GM12878 (cell line): ENCODE measurements at regions not wholly inside any gene's neighbourhood (a gene's known extent, or its start where the extent isn't known, plus 50 kb on each side); places are given as distances from the start of the nearest gene placed in this dataset.

Source experiments
- ATAC-seq: fragments of 200-7000 bp; cut with Tn5 transposase; 3 replicates; pipeline ENCODE4 v1.9.1; 2020; ENCODE audit warnings: mild to moderate bottlenecking, moderate library complexity
- BruUV-seq: library from RNA; stranded (reverse); fragments of 400-500 nt; replicated peaks from 2 replicates; lab custom pipeline; 2021; lab: Mats Ljungman, UMichigan
- CTCF ChIA-PET: fragments of 300-600 bp; sonication (Branson Sonifier 250); formaldehyde crosslinking; extraction: SDS; loops from one replicate; lab custom pipeline; 2021; ENCODE audit warnings: inconsistent platforms; lab: Yijun Ruan, JAX
- POLR2A ChIA-PET: fragments of 350-600 bp; formaldehyde crosslinking; extraction: SDS; loops from one replicate; lab custom pipeline; 2021; ENCODE audit warnings: inconsistent platforms; lab: Charles Lee
- RAD21 ChIA-PET: fragments of 300-600 bp; sonication (Branson Sonifier 250); formaldehyde crosslinking; loops from one replicate; lab custom pipeline; 2023; ENCODE audit warnings: antibody characterized with exemption; ENCODE audit not compliant: unreplicated experiment; lab: Charles Lee
- SMC1A ChIA-PET: fragments of 300-600 bp; sonication (Branson Sonifier 250); formaldehyde crosslinking; loops from one replicate; lab custom pipeline; 2023; ENCODE audit not compliant: unreplicated experiment, uncharacterized antibody; lab: Charles Lee
- DNase-seq: peaks from one replicate; pipeline ENCODE4 v3.0.0-alpha.2; 2011; ENCODE audit warnings: low read depth, low spot score
- FAIRE-seq: peaks from 3 replicates; lab custom pipeline; 2011; peaks lifted over from hg19 to GRCh38; lab: Jason Lieb, UNC
- H2AFZ ChIP-seq: 2 replicates; pipeline ENCODE4 v1.6.0; 2011; ENCODE audit warnings: low read depth, low read length, control low read depth; ENCODE audit not compliant: control insufficient read depth
- H3K27ac ChIP-seq: 2 replicates; pipeline ENCODE4 v1.5.1; 2011; ENCODE audit warnings: control low read depth; ENCODE audit not compliant: control insufficient read depth, insufficient read depth
- H3K27me3 ChIP-seq, 2 experiments: replicated peaks in 1 of 2; 2 replicates each; pipeline versions ENCODE4 v1.6.0 to v1.6.1; 2011; ENCODE audit warnings: low read length in 1 of 2; ENCODE audit not compliant: control insufficient read depth in 2 of 2, insufficient read depth in 2 of 2
- H3K36me3 ChIP-seq, 2 experiments: 2 replicates each; pipeline ENCODE4 v1.5.1; 2011; ENCODE audit warnings: low read length in 1 of 2; ENCODE audit not compliant: control insufficient read depth in 2 of 2, insufficient read depth in 2 of 2
- H3K4me1 ChIP-seq: 2 replicates; pipeline ENCODE4 v1.6.1; 2011; ENCODE audit warnings: mild to moderate bottlenecking, low read length, moderate library complexity, mixed read lengths; ENCODE audit not compliant: control insufficient read depth, insufficient read depth
- H3K4me2 ChIP-seq: 2 replicates; pipeline ENCODE4 v1.6.0; 2011; ENCODE audit warnings: control low read depth; ENCODE audit not compliant: control insufficient read depth, insufficient read depth
- H3K4me3 ChIP-seq: fragments of 200-600 bp; sonication (generic); 2 replicates; pipeline ENCODE4 v1.5.1; 2016
- H3K79me2 ChIP-seq: 2 replicates; pipeline ENCODE4 v1.6.0; 2011; ENCODE audit warnings: low read length; ENCODE audit not compliant: control insufficient read depth, insufficient read depth
- H3K9ac ChIP-seq: 2 replicates; pipeline ENCODE4 v1.8.0; 2011; ENCODE audit warnings: low read length, control low read depth, mixed read lengths; ENCODE audit not compliant: control insufficient read depth, insufficient read depth
- H3K9me3 ChIP-seq: replicated peaks from 3 replicates; pipeline ENCODE4 v1.5.1; 2011; ENCODE audit warnings: mild to moderate bottlenecking, low read length; ENCODE audit not compliant: control insufficient read depth, insufficient read depth
- H4K20me1 ChIP-seq: 2 replicates; pipeline ENCODE4 v1.6.0; 2011; ENCODE audit not compliant: control insufficient read depth, insufficient read depth
- ATF3 ChIP-seq: IDR thresholded peaks from 2 replicates; pipeline ENCODE4 v1.6.1; 2011; ENCODE audit warnings: low read depth, mild to moderate bottlenecking, low read length, moderate library complexity, borderline replicate concordance; ENCODE audit errors: extremely low read depth
- BHLHE40 ChIP-seq, 2 experiments: fragments of 450-650 bp in 1 of 2; IDR thresholded peaks; 2 replicates each; pipeline ENCODE4 v1.6.1; 2011 to 2017; ENCODE audit warnings: low read depth in 2 of 2, borderline replicate concordance in 1 of 2, improper control_type of control experiment in 1 of 2, low read length in 1 of 2, mild to moderate bottlenecking in 1 of 2
- ETV6 ChIP-seq, 2 experiments: fragments of 450-650 bp in 1 of 2; IDR thresholded peaks in 1 of 2; conservative IDR thresholded peaks in 1 of 2; 2 replicates each; pipeline ENCODE4 v1.6.1; 2014; ENCODE audit warnings: antibody characterized with exemption in 1 of 2, borderline replicate concordance in 1 of 2, low read depth in 1 of 2, mild to moderate bottlenecking in 1 of 2, moderate library complexity in 1 of 2
- HDAC6 ChIP-seq: fragments of 200-600 bp; sonication (generic); IDR thresholded peaks from one replicate; pipeline ENCODE4 v1.8.0; 2017; ENCODE audit warnings: antibody characterized with exemption; ENCODE audit not compliant: unreplicated experiment
- JUND ChIP-seq: IDR thresholded peaks from 2 replicates; pipeline ENCODE4 v1.6.1; 2012; ENCODE audit warnings: low read depth, mild to moderate bottlenecking, low read length, improper control_type of control experiment, moderate library complexity
- NBN ChIP-seq: fragments of 450-650 bp; IDR thresholded peaks from 2 replicates; pipeline ENCODE4 v1.6.1; 2016
- PRDM15 ChIP-seq: fragments of 450-650 bp; formaldehyde crosslinking; IDR thresholded peaks from 2 replicates; pipeline ENCODE4 v1.4.0; 2020; ENCODE audit warnings: mild to moderate bottlenecking, moderate library complexity
- RAD21 ChIP-seq: IDR thresholded peaks from 2 replicates; pipeline ENCODE4 v1.6.1; 2011; ENCODE audit warnings: mild to moderate bottlenecking, low read depth, low read length, moderate library complexity; ENCODE audit not compliant: insufficient read depth
- RBBP5 ChIP-seq: fragments of 200-600 bp; sonication (generic); conservative IDR thresholded peaks from 2 replicates; pipeline ENCODE4 v1.6.1; 2016
- RCOR1 ChIP-seq: conservative IDR thresholded peaks from 2 replicates; pipeline ENCODE4 v1.6.1; 2012; ENCODE audit warnings: low read depth, low read length, improper control_type of control experiment
- SMC3 ChIP-seq: IDR thresholded peaks from 2 replicates; pipeline ENCODE4 v1.6.1; 2011; ENCODE audit warnings: low read length, improper control_type of control experiment, borderline replicate concordance
- SRF ChIP-seq, 2 experiments: IDR thresholded peaks; 2 replicates each; pipeline ENCODE4 v1.6.1; 2011; ENCODE audit warnings: low read depth in 2 of 2, low read length in 2 of 2, mild to moderate bottlenecking in 1 of 2, moderate library complexity in 1 of 2
- ZNF217 ChIP-seq: fragments of 450-650 bp; IDR thresholded peaks from 2 replicates; pipeline ENCODE4 v1.6.1; 2017; ENCODE audit warnings: antibody characterized with exemption, mild to moderate bottlenecking
- ZZZ3 ChIP-seq: IDR thresholded peaks from 2 replicates; pipeline ENCODE4 v1.6.1; 2011; ENCODE audit warnings: low read depth; ENCODE audit not compliant: control insufficient read depth, insufficient read length
- WGBS: methylation state at CpG from one replicate; pipeline ENCODE4 v1.1.6; 2016; ENCODE audit warnings: low lambda C conversion rate; ENCODE audit not compliant: insufficient replicate concordance, insufficient coverage; ENCODE audit errors: missing lambda C conversion rate; 5-methylcytosine and 5-hydroxymethylcytosine counted together
- in situ Hi-C: fragments of 300-500 bp; cut with MboI; formaldehyde crosslinking; loops from 9 replicates; pipeline ENCODE4 v1.14.3; 2018; ENCODE audit warnings: mixed read lengths
- intact Hi-C: fragments of 100-400 bp; cut with micrococcal nuclease; formaldehyde crosslinking; loops from one replicate; pipeline ENCODE4 v1.14.2; 2022; ENCODE audit not compliant: unreplicated experiment

- Histone ChIP-seq H3K4me1 (no peaks in the 10 kb centered on the region), H3K9me3 (no peaks in the 10 kb centered on the region; the same call in 2 of the 3 replicates), H2AFZ (no peak overlapping the region), H3K27ac (no peak overlapping the region), H3K4me3 (no peak overlapping the region), H3K79me2 (no peaks in the 10 kb centered on the region), H3K36me3 (no peaks in the 10 kb centered on the region), H3K9ac (no peak overlapping the region), H4K20me1 (no peaks in the 10 kb centered on the region), H3K4me2 (no peak overlapping the region), H3K27me3 (no peaks in the 10 kb centered on the region)
- RAD21 ChIA-PET, result no interaction called here
- in situ Hi-C loops, result no loop called here
- SMC1A ChIA-PET, result interaction anchor here (1.2 kb wide), 1 partner anchor 27 kb away, joined by 3 read pairs; no protein-coding TSS in a partner anchor
- intact Hi-C loops, result no loop called here
- FAIRE-seq (no peak), ATAC-seq (no peak), DNase-seq (no peak)
- TF ChIP-seq ATF3, result no peak
- no peak for TF ChIP-seq ETV6 (conservative IDR thresholded peaks at IDR 0.05 in 1 of 2, IDR thresholded peaks at IDR 0.05 in 1 of 2; ENCODE audit: borderline replicate concordance in 1 of 2, low read depth in 1 of 2)
- TF ChIP-seq SMC3, result no peak
- TF ChIP-seq RBBP5, result no peak
- no peak for TF ChIP-seq PRDM15 (CRISPR knock-in tag)
- TF ChIP-seq ZNF217, result no peak
- TF ChIP-seq JUND, result no peak
- no peak for TF ChIP-seq BHLHE40 (IDR thresholded peaks at IDR 0.05; ENCODE audit: borderline replicate concordance in 1 of 2, low read depth in 2 of 2, low read length in 1 of 2)
- TF ChIP-seq ZZZ3, result no peak
- TF ChIP-seq SRF (IDR thresholded peaks at IDR 0.05; ENCODE audit: low read depth in 2 of 2, low read length in 2 of 2), result no peak
- TF ChIP-seq NBN, result no peak
- no peak for TF ChIP-seq HDAC6
- TF ChIP-seq RAD21, result no peak
- no peak for TF ChIP-seq RCOR1
- POLR2A ChIA-PET, result no interaction called here
- 68% methylated on average over 3 of the region's 3 CpGs for WGBS
- no TSS peak for BruUV-seq
- CTCF ChIA-PET, result interaction anchor here (0.6 kb wide), 1 partner anchor 1479 kb away, joined by 3 read pairs; no protein-coding TSS in a partner anchor
Measured at GRCh38 chr12:67853204-67853603, 136.0 kb upstream of the IFNG-AS1 start.
